ENCODE measurements at regions not wholly inside any gene's neighbourhood (a gene's known extent, or its start where the extent isn't known, plus 50 kb on each side); places are given as distances from the start of the nearest gene placed in this dataset.
"Not testable (repeated sequence)": the region's sequence is repeated elsewhere in the genome, so short reads cannot be mapped to it uniquely, and the experiment has no call there.

DNA sequence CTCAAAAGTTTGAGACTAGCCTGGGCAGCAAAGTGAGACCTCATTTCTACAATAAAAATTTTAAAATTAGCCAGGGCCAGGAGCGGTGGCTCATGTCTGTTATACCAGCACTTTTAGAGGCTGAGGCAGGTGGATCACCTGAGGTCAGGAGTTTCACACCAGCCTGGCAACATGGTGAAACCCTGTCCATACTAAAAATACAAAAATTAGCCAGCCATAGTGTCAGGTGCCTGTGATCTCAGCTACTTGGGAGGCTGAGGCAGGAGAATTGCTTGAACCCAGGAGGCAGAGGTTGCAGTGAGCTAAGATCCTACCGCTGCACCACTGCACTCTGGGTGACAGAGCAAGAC is 85.1 kb upstream of the MAP4 start:
- H3K9ac ChIP-seq (ENCODE audit: insufficient read length); H3K9me3 ChIP-seq (ENCODE audit: low read depth, low read length); H3K36me3 ChIP-seq (ENCODE audit: insufficient read depth, low read length); DNase-seq (ENCODE audit: low read depth, low spot score); H3K27ac ChIP-seq; H3K4me3 ChIP-seq: not testable (repeated sequence)

DNA sequence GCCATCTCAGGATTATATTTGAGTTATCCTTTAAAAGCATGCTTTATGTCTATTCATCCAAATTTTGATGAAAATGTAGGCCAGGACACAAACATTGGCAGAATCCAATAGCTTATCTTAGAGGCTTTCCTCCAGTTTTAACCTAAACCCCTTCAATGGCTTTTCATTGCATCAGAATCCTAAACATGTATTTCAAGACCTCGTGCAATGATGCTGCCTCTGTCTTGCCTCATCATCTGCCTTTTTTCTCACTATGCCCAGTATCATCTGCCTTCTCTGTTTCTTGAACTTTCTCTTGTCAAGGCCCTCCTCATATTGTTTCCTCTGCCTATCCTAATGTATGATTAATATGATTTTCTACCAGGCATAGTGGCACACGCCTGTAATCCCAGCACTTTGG is 76.1 kb upstream of the MAP4 start:
- DNase-seq (ENCODE audit: low read depth, low spot score) = no peak
- no peak for TF ChIP-seq FOXP2 (optimal IDR thresholded peaks at IDR 0.05; ENCODE audit: control extremely low read depth, extremely low read length, insufficient read depth)
- no peak for TF ChIP-seq POLR2AphosphoS5 (IDR thresholded peaks at IDR 0.05; ENCODE audit: borderline replicate concordance, low read depth, low read length)
- TF ChIP-seq EZH2 (IDR thresholded peaks at IDR 0.05) = no peak
- Histone ChIP-seq H3K27ac (no peak overlapping the region), H3K9me3 (ENCODE audit: low read depth, low read length) (no peaks in the 10 kb centered on the region), H3K4me3 (no peak overlapping the region), H3K36me3 (ENCODE audit: insufficient read depth, low read length) (no peaks in the 10 kb centered on the region), H3K9ac (ENCODE audit: insufficient read length) (no peak overlapping the region)

DNA sequence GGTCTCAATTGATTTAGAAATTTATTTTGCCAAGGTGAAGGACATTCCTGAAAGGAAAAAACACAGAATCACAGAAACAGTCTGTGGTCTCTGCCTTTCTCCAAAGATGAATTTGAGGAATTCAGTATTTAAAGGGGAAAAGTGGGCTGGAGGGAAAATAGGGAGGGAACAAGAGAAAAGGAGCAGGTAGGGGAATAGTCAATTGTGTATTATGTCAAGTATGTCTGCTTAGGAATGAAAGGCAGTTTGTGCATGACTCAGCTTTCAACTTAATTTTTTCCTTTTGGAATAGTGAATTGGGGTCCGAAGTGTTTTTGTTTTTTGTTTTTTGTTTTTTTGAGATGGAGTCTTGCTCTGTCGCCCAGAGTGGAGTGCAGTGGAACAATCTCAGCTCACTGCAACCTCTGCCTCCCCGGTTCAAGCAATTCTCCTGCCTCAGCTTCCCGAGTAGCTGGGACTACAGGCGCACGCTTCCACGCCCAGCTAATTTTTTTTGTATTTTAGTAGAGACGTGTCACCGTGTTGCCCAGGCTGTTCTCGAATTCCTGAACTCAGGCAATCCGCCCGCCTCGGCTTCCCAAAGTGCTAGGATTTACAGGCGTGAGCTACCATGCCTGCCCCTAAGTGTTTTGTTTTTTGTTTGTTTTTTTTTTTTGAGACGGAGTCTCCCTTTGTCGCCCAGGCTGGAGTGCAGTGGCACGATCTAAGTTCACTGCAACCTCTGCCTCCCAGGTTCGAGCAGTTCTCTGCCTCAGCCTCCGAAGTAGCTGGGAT is 74.1 kb upstream of the MAP4 start:
- no peak overlapping the region for H3K27ac ChIP-seq
- no peak overlapping the region; the same call in 1 of the 2 replicates for H3K4me3 ChIP-seq

DNA sequence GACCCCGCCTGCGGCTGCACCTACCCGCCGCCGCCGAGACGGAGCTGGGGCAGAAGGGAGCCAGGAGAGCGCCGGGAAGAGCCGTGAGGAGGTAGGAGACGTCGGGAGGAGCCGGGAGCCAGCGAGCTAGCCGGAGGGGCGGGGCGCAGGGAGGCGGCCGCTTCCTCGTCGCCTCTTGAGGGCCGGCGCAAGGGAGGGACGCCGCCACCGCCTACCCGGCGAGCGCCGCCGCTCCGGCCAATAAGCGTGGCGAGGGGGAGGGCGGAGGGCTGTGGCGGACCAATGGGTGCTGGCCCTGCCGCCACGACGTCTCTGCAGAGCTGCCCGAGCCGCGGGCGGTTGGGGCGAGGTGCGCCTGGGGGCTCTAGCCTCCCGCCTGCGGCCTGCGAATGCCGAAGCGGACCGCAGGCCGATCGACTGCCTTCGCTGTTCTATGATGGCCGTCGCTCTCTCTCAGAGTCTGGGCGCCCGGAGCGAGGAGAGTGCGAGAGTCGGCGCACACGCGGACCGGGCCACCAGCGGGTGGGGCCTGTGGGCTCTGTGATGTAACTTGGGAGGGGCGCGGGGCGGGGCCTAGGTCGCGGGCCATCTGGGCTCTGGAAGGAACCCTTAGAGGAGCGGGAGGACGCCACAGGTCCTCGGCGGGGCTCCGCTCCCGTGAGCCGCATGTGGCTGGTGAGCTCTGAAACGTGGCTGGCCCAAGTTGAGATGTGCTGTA is 72.7 kb upstream of the MAP4 start:
- Histone ChIP-seq H3K27ac (peak overlapping the region; percentile 92), H3K9ac (ENCODE audit: insufficient read length) (peak overlapping the region; percentile 92), H3K9me3 (ENCODE audit: low read depth, low read length) (no peaks in the 10 kb centered on the region), H3K4me3 (peak overlapping the region; percentile 88), H3K36me3 (ENCODE audit: insufficient read depth, low read length) (peaks cover 4% of the 10 kb centered on the region; the same call in 1 of the 2 replicates)
- TF ChIP-seq POLR2AphosphoS5 (IDR thresholded peaks at IDR 0.05; ENCODE audit: borderline replicate concordance, low read depth, low read length) = peak; percentile 88
- TF ChIP-seq EZH2 (IDR thresholded peaks at IDR 0.05) = no peak
- TF ChIP-seq FOXP2 (optimal IDR thresholded peaks at IDR 0.05; ENCODE audit: control extremely low read depth, extremely low read length, insufficient read depth) = no peak
- no peak for DNase-seq (ENCODE audit: low read depth, low spot score)

More for the DNA sequence above, 74.1 kb upstream of the MAP4 start:
- H3K9ac ChIP-seq (ENCODE audit: insufficient read length) = peak overlapping the region; percentile 37
- no peaks in the 10 kb centered on the region for H3K9me3 ChIP-seq (ENCODE audit: low read depth, low read length)
- DNase-seq (ENCODE audit: low read depth, low spot score) = no peak
- TF ChIP-seq EZH2 (IDR thresholded peaks at IDR 0.05) (no peak), FOXP2 (optimal IDR thresholded peaks at IDR 0.05; ENCODE audit: control extremely low read depth, extremely low read length, insufficient read depth) (no peak), POLR2AphosphoS5 (IDR thresholded peaks at IDR 0.05; ENCODE audit: borderline replicate concordance, low read depth, low read length) (no peak)
- H3K36me3 ChIP-seq (ENCODE audit: insufficient read depth, low read length) = no peaks in the 10 kb centered on the region

DNA sequence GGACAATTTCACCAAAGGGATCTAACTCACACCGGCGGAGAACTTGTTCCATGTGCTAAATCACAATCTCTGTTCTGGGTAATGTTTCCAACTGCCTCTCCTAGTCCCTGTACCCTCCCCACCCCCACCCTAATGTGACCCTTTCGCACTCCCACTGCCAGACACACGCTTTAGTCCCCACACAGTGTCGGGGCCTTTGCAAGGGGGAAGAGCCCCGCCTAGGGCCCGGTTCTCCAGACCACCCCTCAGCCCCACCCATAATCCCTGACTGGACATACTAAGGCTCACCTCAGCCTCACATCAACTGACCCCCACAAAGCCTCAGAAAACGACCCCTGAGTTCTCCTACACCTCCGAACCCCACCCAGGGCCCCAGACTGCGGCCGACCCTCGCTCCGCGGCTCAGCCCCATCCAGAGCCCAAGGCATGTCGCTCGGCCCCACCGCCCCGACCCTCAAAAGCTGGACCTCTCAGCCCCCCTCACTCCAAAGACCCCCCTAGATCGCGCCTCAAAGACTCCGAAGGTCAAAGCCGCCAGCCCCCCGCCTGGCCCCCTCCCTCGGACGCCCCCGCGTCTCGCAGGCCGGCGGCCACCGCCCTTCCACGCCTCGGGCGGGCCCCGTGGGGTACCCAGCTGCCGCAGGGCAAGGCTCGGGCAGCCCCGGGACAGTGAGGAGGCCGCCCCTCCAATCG is 72.0 kb upstream of the MAP4 start:
- no peak for DNase-seq (ENCODE audit: low read depth, low spot score)
- Histone ChIP-seq H3K4me3 (peak overlapping the region; percentile 88), H3K9ac (ENCODE audit: insufficient read length) (peak overlapping the region; percentile 92), H3K9me3 (ENCODE audit: low read depth, low read length) (no peaks in the 10 kb centered on the region), H3K36me3 (ENCODE audit: insufficient read depth, low read length) (peaks cover 4% of the 10 kb centered on the region; the same call in 1 of the 2 replicates), H3K27ac (peak overlapping the region; percentile 91)
- no peak for TF ChIP-seq FOXP2 (optimal IDR thresholded peaks at IDR 0.05; ENCODE audit: control extremely low read depth, extremely low read length, insufficient read depth)

DNA sequence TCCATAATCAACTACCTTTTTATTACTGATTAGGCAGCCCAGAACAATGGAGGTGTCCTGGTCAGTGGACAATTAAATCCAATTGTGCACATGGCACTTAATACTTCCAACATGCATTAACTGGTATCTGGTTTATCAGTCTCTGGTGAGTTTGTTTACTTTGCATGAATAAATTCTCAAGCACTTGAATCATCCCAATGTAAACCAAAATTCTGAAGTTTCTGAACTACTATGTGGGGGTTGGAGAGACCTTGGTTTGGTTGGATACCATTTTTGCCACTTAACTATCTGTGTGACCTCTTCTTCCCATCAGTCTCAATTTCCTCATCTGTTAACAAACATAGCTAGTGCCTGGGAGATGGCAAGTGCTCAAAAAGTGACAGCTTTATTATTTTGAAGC is 70.5 kb upstream of the MAP4 start:
- Histone ChIP-seq H3K9me3 (ENCODE audit: low read depth, low read length) (no peaks in the 10 kb centered on the region), H3K27ac (peak overlapping the region; percentile 91), H3K9ac (ENCODE audit: insufficient read length) (peak overlapping the region; percentile 92), H3K36me3 (ENCODE audit: insufficient read depth, low read length) (peaks cover 4% of the 10 kb centered on the region; the same call in 1 of the 2 replicates), H3K4me3 (peak overlapping the region; percentile 88)
- no peak for DNase-seq (ENCODE audit: low read depth, low spot score)
- TF ChIP-seq POLR2AphosphoS5 (IDR thresholded peaks at IDR 0.05; ENCODE audit: borderline replicate concordance, low read depth, low read length) (no peak), FOXP2 (optimal IDR thresholded peaks at IDR 0.05; ENCODE audit: control extremely low read depth, extremely low read length, insufficient read depth) (no peak), EZH2 (IDR thresholded peaks at IDR 0.05) (no peak)

DNA sequence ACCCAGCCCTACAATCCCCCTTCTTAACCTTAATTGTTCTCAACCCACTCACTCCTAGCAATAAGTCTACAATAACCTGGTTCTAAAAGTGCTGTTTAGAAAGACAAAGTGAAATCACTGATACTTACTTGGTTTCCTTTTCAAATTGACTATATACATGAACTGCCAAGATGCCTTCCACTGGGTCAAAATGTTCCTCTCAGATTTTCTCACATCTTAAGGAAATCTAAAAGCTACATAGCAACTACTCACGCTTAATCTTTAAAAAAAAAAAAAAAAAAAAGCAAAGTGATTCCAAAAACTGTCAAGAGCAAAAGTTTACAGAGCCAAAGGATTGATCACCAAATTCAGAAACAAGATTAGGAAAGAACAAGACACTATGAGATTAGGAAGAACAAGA is 68.7 kb upstream of the MAP4 start:
- peak overlapping the region; percentile 25; the same call in 1 of the 2 replicates for H3K27ac ChIP-seq
- TF ChIP-seq POLR2AphosphoS5 (IDR thresholded peaks at IDR 0.05; ENCODE audit: borderline replicate concordance, low read depth, low read length) = no peak
- no peak for TF ChIP-seq EZH2 (IDR thresholded peaks at IDR 0.05)
- no peak for TF ChIP-seq FOXP2 (optimal IDR thresholded peaks at IDR 0.05; ENCODE audit: control extremely low read depth, extremely low read length, insufficient read depth)
- no peak overlapping the region for H3K4me3 ChIP-seq
- no peak overlapping the region for H3K9ac ChIP-seq (ENCODE audit: insufficient read length)
- no peaks in the 10 kb centered on the region for H3K9me3 ChIP-seq (ENCODE audit: low read depth, low read length)
- peaks cover 4% of the 10 kb centered on the region; the same call in 1 of the 2 replicates for H3K36me3 ChIP-seq (ENCODE audit: insufficient read depth, low read length)
- no peak for DNase-seq (ENCODE audit: low read depth, low spot score)

DNA sequence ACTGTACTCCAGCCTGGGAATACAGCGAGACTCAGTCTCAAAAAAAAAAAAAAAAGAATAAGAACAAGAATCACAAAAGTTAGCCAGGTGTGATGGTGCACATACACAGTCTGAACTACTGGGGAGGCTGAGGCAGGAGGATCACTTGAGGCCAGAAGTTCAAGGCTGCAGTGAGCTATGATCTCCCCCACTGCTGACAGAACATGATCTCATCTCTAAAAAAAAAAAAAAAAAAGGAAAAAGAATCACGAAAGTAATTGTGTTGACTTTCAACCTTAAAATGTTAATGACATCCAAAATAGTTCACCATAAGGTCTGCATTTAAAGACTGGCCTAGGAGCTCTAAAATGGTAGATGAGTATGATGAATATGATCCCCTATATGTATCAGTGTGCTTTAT is 68.0 kb upstream of the MAP4 start:
- Histone ChIP-seq H3K36me3 (ENCODE audit: insufficient read depth, low read length) (peaks cover 4% of the 10 kb centered on the region; the same call in 1 of the 2 replicates), H3K4me3 (no peak overlapping the region), H3K27ac (no peak overlapping the region), H3K9ac (ENCODE audit: insufficient read length) (no peak overlapping the region), H3K9me3 (ENCODE audit: low read depth, low read length) (no peaks in the 10 kb centered on the region)
- no peak for TF ChIP-seq EZH2 (IDR thresholded peaks at IDR 0.05)
- TF ChIP-seq POLR2AphosphoS5 (IDR thresholded peaks at IDR 0.05; ENCODE audit: borderline replicate concordance, low read depth, low read length) = no peak
- no peak for TF ChIP-seq FOXP2 (optimal IDR thresholded peaks at IDR 0.05; ENCODE audit: control extremely low read depth, extremely low read length, insufficient read depth)
- no peak for DNase-seq (ENCODE audit: low read depth, low spot score)
